BLaER1 treated with 17β-estradiol and CSF1 and Interleukin-3, amounts not matched to agents 10 nM and 100 nM (cell line): ENCODE measurements at regions not wholly inside any gene's neighbourhood (a gene's known extent, or its start where the extent isn't known, plus 50 kb on each side); places are given as distances from the start of the nearest gene placed in this dataset.

Experiments used
- H3K27ac ChIP-seq, 11 experiments: shearing (Covaris generic); formaldehyde crosslinking; 2 replicates each; pipeline ENCODE4 v1.8.1; 2022
- H3K27me3 ChIP-seq, 11 experiments: shearing (Covaris generic); formaldehyde crosslinking; 2 replicates each; pipeline ENCODE4 v1.8.1; 2022
- H3K36me3 ChIP-seq, 11 experiments: shearing (Covaris generic); formaldehyde crosslinking; 2 replicates each; pipeline ENCODE4 v1.8.1; 2022
- H3K4me1 ChIP-seq, 10 experiments: shearing (Covaris generic); formaldehyde crosslinking; 2 replicates each; pipeline ENCODE4 v1.8.1; 2022
- H3K4me2 ChIP-seq, 11 experiments: shearing (Covaris generic); formaldehyde crosslinking; 2 replicates each; pipeline ENCODE4 v1.8.1; 2022
- H3K4me3 ChIP-seq, 10 experiments: shearing (Covaris generic); formaldehyde crosslinking; 2 replicates each; pipeline ENCODE4 v1.8.1; 2022
- H3K9ac ChIP-seq, 11 experiments: shearing (Covaris generic); formaldehyde crosslinking; 2 replicates each; pipeline ENCODE4 v1.8.1; 2022
- H3K9me3 ChIP-seq, 11 experiments: shearing (Covaris generic); formaldehyde crosslinking; replicated peaks in 1 of 11; 2 replicates each; pipeline ENCODE4 v1.8.1; 2022
- H4K20me1 ChIP-seq, 11 experiments: shearing (Covaris generic); formaldehyde crosslinking; 2 replicates each; pipeline ENCODE4 v1.8.1; 2022
- Cebpa-rat ChIP-seq, 11 experiments: shearing (Covaris generic); IDR thresholded peaks; 2 replicates each; pipeline ENCODE4 v1.8.1; 2022

DNA sequence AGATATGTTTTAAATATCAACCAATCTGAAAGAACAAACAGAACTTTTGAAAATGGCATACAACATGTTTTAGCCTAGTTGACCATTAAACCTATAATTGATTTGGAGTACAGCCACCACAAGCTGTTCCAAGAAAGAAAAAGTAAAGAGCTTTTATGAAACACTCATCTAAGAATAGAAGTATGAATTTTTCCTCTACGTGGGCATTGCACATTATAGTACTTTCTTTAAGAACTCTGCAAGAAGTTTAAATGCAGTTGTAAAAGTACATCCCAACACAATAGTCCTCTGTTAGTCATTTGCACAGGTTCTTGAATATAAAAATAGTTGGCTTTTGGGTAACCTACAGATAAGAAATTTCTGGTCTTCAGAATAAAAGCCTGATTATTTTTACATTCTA, 933.6 kb upstream of the ADGRL3 start:
- Histone ChIP-seq H3K27me3 (no peaks in the 10 kb centered on the region), H4K20me1 (no peaks in the 10 kb centered on the region), H3K9me3 (no peaks in the 10 kb centered on the region), H3K9ac (no peak overlapping the region), H3K4me3 (no peak overlapping the region), H3K4me1 (no peaks in the 10 kb centered on the region), H3K27ac (no peak overlapping the region), H3K4me2 (no peak overlapping the region), H3K36me3 (no peaks in the 10 kb centered on the region)
- no peak for TF ChIP-seq Cebpa-rat (IDR thresholded peaks at IDR 0.05)

DNA sequence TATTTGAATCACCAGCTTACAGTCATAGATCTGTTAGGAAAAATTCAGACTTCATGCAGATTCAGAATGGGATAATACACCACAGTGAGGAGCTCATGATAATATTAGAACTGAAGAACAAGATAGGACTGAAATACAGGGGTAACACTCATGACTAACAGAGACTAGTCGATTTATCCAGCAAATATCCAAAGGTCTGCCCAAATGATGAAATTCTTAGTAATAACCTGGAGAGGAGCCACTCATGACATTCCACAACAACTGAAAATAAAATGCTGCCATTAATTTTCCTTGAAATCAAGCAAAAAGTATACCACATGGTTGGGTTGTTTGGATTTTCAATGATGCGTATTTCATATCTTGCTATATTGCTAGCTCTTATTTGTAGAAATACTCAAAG, 903.7 kb upstream of the ADGRL3 start:
- H3K9ac ChIP-seq, result no peak overlapping the region
- H3K9me3 ChIP-seq, result no peaks in the 10 kb centered on the region
- H3K4me2 ChIP-seq, result no peak overlapping the region
- no peaks in the 10 kb centered on the region for H3K27me3 ChIP-seq
- no peak for TF ChIP-seq Cebpa-rat (IDR thresholded peaks at IDR 0.05)
- no peak overlapping the region for H3K4me3 ChIP-seq
- no peak overlapping the region for H3K27ac ChIP-seq
- H3K36me3 ChIP-seq, result no peaks in the 10 kb centered on the region
- H3K4me1 ChIP-seq, result no peaks in the 10 kb centered on the region
- no peaks in the 10 kb centered on the region for H4K20me1 ChIP-seq

DNA sequence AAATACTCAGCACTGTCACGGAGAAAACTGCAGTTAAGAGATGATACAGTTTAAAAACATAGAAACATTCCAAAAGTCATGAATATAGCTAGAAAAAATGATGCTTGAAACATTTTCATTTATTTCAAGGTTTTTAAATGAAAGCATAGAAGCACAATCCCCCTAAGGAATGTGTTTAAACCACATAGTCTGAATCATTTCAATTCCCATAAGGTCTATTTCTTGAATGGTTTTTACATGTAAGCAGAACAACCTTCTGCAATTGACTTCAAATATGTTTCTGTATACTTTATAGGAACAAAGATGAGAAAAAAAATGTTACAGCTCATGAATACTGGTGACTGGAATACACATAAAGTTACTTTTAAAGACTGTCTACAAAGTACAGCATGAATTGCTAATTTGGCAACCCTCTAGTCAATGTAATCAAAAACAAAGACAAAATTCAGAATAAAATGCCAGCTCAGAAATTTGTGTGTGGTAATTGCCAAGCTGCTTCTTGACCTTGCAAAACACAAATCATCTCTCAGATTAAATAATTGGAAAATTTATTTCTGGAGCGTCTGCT, 886.4 kb upstream of the ADGRL3 start:
- Histone ChIP-seq H3K9ac (no peak overlapping the region), H3K4me2 (no peak overlapping the region), H3K4me1 (no peaks in the 10 kb centered on the region), H3K4me3 (no peak overlapping the region), H4K20me1 (no peaks in the 10 kb centered on the region), H3K36me3 (no peaks in the 10 kb centered on the region), H3K9me3 (no peaks in the 10 kb centered on the region), H3K27ac (no peak overlapping the region), H3K27me3 (no peaks in the 10 kb centered on the region)
- no peak for TF ChIP-seq Cebpa-rat (IDR thresholded peaks at IDR 0.05)

DNA sequence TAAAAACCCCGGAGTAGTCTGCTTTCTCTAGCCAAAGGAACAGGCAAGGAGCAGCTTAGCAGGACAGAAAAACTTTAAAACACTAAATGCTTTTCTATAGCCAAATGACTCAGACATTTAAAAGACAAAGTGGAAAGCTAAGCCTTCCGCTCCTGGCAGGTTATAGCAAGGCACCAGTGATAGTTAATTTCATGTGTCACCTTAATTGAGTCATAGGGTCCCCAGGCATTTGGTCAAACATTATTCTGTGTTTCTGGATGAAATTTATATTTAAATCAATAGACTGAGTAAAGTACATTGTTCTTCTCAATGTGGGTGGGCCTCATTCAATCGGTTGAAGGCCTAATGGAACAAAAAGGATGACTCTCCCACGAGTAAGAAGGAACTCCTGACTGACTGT, 885.7 kb upstream of the ADGRL3 start:
- TF ChIP-seq Cebpa-rat (IDR thresholded peaks at IDR 0.05), result no peak
- Histone ChIP-seq H3K4me1 (no peaks in the 10 kb centered on the region), H4K20me1 (no peaks in the 10 kb centered on the region), H3K27ac (no peak overlapping the region), H3K4me2 (no peak overlapping the region), H3K4me3 (no peak overlapping the region), H3K36me3 (no peaks in the 10 kb centered on the region), H3K27me3 (no peaks in the 10 kb centered on the region), H3K9me3 (no peaks in the 10 kb centered on the region), H3K9ac (no peak overlapping the region)

DNA sequence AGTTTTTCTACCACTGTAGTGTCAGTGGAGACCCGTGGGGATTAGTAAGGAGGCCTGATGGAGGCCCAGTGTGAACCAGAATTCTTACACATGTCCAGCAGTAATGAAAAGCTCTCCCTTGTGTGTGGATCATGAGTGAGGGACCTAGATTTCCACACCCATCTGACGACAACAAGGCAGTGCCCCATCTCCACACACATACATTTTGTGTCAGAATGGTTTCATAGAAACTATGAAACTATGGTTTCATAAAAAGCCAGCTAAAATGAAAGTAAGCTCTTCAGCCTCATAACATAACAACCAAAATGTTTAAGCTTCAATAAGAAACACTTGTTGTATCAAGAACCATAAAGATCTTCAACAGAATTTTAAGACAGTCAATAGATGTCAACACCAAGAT, 884.5 kb upstream of the ADGRL3 start:
- TF ChIP-seq Cebpa-rat (IDR thresholded peaks at IDR 0.05), result no peak
- Histone ChIP-seq H3K36me3 (no peaks in the 10 kb centered on the region), H3K27me3 (no peaks in the 10 kb centered on the region), H3K9me3 (no peaks in the 10 kb centered on the region), H3K4me3 (no peak overlapping the region), H3K4me2 (no peak overlapping the region), H3K27ac (no peak overlapping the region), H3K4me1 (no peaks in the 10 kb centered on the region), H3K9ac (no peak overlapping the region), H4K20me1 (no peaks in the 10 kb centered on the region)

DNA sequence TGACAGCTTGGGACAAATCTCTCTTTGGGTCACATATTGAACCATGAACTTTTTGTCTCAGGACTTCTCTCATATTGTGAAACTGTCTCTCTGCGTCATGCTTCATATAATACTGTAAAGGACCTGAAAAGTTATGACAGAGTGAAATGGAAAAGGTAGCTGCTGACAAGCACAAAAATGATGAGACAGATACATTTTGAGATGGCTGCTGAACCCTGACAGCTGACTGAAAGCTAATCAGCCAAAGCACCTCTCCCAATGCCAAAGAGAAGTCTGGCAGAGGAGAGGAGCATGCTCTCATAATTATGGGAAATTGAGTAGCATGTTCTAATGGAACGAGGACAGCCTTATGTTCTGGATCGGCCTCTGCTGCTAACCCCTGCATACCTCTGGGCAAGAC, 873.4 kb upstream of the ADGRL3 start:
- TF ChIP-seq Cebpa-rat (IDR thresholded peaks at IDR 0.05), result no peak
- peak overlapping the region in 2 of 11 experiments; percentile 15 to 18; a peak in 2 of 22 replicates for H3K27ac ChIP-seq

DNA sequence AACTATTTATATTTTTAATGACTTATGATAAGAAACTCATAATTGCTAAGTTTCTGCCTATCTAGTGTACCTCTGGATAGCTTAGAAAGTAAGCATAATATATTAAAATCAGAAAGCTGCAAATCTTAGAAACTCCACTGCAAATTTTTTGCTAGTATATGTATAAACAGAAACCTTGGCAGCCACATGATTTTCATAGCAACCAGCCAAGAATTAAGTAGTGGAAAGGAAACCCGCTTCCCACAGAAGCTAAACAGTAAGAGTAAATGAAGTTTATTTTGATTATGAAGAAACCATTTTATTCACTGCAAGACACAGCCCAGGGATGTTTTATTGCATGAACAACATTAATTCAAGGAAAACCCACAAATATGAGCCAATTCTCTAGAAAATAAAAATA, 872.5 kb upstream of the ADGRL3 start:
- Histone ChIP-seq H3K4me3 (no peak overlapping the region), H3K4me1 (peaks cover 0 to 11% (median 0%) of the 10 kb centered on the region in 10 experiments; a peak in 3 of 20 replicates), H3K27ac (no peak overlapping the region), H3K9ac (no peak overlapping the region), H3K27me3 (no peaks in the 10 kb centered on the region), H3K36me3 (no peaks in the 10 kb centered on the region), H3K9me3 (no peaks in the 10 kb centered on the region), H4K20me1 (no peaks in the 10 kb centered on the region), H3K4me2 (peak overlapping the region in 2 of 11 experiments; percentile 3 to 13; a peak in 2 of 22 replicates)
- no peak for TF ChIP-seq Cebpa-rat (IDR thresholded peaks at IDR 0.05)

More for the DNA sequence above, 873.4 kb upstream of the ADGRL3 start:
- H3K4me3 ChIP-seq, result no peak overlapping the region
- H3K4me2 ChIP-seq, result peak overlapping the region in 4 of 11 experiments; percentile 3 to 24 (median 17); a peak in 2 of 22 replicates
- no peaks in the 10 kb centered on the region for H4K20me1 ChIP-seq
- no peak overlapping the region for H3K9ac ChIP-seq
- H3K27me3 ChIP-seq, result no peaks in the 10 kb centered on the region
- H3K4me1 ChIP-seq, result peaks cover 0 to 11% (median 0%) of the 10 kb centered on the region in 10 experiments; a peak in 3 of 20 replicates
- H3K9me3 ChIP-seq, result no peaks in the 10 kb centered on the region
- H3K36me3 ChIP-seq, result no peaks in the 10 kb centered on the region

DNA sequence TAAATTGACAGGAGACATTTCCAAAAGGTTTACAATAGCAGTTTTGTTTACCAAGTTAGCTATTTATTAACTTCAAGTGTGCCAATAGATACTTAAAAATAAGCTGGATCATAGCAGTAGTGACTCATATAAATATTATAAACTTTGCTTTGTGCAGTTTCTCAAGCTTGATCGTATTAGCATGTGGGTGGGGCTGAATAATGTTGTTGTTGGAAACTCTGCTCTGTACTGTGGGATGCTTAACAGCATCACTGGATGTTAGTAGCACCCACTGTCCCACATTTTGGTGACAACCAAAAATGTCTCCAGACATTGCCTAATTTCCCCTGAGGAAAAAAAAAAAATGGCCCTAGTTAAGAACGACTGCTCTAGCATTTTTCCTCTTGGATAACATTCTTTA, 855.2 kb upstream of the ADGRL3 start:
- no peaks in the 10 kb centered on the region for H4K20me1 ChIP-seq
- TF ChIP-seq Cebpa-rat (IDR thresholded peaks at IDR 0.05), result no peak
- H3K27me3 ChIP-seq, result no peaks in the 10 kb centered on the region
- no peak overlapping the region for H3K4me3 ChIP-seq
- no peaks in the 10 kb centered on the region for H3K4me1 ChIP-seq
- no peak overlapping the region for H3K9ac ChIP-seq
- no peaks in the 10 kb centered on the region for H3K36me3 ChIP-seq
- no peak overlapping the region for H3K27ac ChIP-seq
- no peak overlapping the region for H3K4me2 ChIP-seq
- no peaks in the 10 kb centered on the region for H3K9me3 ChIP-seq

DNA sequence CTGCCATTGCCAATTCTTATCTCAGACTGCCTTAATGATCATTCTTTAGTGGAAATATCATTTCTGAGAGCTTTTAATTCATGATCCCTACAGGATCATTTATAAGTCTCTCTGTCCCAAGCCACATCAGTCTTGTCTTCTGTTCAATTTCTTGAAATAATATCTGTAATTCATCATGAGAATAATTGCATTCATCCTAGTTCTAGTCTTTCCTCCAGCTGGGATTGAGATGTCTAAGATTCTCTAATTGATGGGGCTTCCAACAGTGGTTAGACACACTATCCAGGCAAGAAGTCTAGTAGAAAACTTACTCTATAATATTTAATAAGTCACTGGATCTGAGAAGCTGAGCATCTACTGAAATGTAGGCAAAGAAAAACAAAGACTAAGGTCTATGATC, 854.7 kb upstream of the ADGRL3 start:
- Histone ChIP-seq H3K27ac (no peak overlapping the region), H3K36me3 (no peaks in the 10 kb centered on the region), H3K27me3 (no peaks in the 10 kb centered on the region), H3K4me1 (no peaks in the 10 kb centered on the region), H3K4me2 (no peak overlapping the region), H3K9me3 (no peaks in the 10 kb centered on the region), H3K4me3 (no peak overlapping the region), H3K9ac (no peak overlapping the region), H4K20me1 (no peaks in the 10 kb centered on the region)
- TF ChIP-seq Cebpa-rat (IDR thresholded peaks at IDR 0.05), result no peak

DNA sequence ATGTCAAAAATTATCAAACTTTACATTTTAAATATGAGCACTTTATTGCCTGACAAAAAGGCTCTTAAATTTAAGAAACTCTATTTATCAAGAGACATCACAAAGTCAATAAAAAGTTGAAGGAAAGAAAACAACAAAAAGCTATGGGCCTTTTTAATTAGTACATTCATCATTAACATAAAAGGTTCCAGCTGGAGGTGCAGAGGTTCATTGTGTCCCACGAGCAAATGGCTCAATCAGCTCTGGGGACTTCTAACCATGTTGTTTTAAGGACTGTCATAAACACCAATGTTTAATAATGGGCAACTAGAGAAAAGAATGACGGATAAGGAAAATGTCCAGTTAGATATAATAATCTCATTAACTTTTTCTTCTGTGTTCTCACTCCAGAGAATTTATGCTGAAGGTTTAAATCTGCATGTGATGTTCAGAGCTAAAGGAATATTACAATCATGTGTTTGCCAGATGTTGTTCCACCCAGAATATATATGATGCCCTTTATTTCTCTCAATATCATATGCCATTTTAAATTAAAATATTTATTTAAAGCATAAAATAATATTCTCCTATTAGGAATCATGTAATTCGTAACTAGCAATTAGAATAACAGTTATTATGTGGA, 840.3 kb upstream of the ADGRL3 start:
- H3K27ac ChIP-seq, result no peak overlapping the region
- TF ChIP-seq Cebpa-rat (IDR thresholded peaks at IDR 0.05), result no peak

More for the DNA sequence above, 840.3 kb upstream of the ADGRL3 start:
- Histone ChIP-seq H3K4me3 (no peak overlapping the region), H3K27me3 (no peaks in the 10 kb centered on the region), H3K36me3 (no peaks in the 10 kb centered on the region), H4K20me1 (no peaks in the 10 kb centered on the region), H3K9ac (no peak overlapping the region), H3K4me1 (no peaks in the 10 kb centered on the region), H3K4me2 (no peak overlapping the region), H3K9me3 (no peaks in the 10 kb centered on the region)
